ENCODE measurements at regions not wholly inside any gene's neighbourhood (a gene's known extent, or its start where the extent isn't known, plus 50 kb on each side); places are given as distances from the start of the nearest gene placed in this dataset.

DNA sequence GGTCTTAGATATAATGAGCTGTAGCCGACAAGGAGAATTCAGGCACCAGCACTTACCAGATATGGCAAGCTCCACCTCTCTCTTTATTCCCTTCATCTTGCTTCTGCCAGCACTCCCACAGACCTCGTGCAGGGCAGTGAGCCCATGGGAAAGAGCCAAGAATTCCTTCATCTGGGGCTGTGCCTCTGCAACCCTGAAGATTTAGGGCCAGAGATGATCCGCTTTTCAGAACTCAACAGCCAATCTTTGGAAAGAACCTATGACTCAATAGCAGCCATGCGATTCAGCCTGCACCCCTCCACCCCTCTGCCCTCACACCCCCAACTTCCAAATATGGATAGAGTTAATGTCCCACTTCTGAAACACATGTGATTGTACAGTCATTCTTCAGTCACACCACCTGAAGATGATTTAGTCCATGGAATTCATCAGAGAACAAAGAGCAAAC, 533.7 kb upstream of the TNP1 start:
- Histone ChIP-seq H3K9ac (ENCODE audit: insufficient read depth, low read length, poor library complexity, severe bottlenecking) (no peak overlapping the region), H3K9me3 (replicated peaks in 1 of 2; ENCODE audit: control insufficient read depth in 1 of 2, insufficient read depth in 1 of 2, low read length in 2 of 2) (peaks cover 19 to 20% of the 10 kb centered on the region in 2 donors), H3K4me2 (replicated peaks; ENCODE audit: extremely low read depth, low read length, poor library complexity, severe bottlenecking) (no peak overlapping the region), H3K27ac (ENCODE audit: low read depth in 1 of 2, low read length in 2 of 2) (no peak overlapping the region), H3K36me3 (replicated peaks in 1 of 2; ENCODE audit: control insufficient read depth in 1 of 2, insufficient read depth in 2 of 2, low read length in 2 of 2) (no peaks in the 10 kb centered on the region), H3K4me3 (replicated peaks in 1 of 3; ENCODE audit: low read depth in 2 of 3, low read length in 3 of 3) (no peak overlapping the region), H3K79me2 (ENCODE audit: insufficient read depth, low read length) (no peaks in the 10 kb centered on the region), H3K27me3 (ENCODE audit: control insufficient read depth in 2 of 2, insufficient read depth in 2 of 2, low read length in 2 of 2) (no peaks in the 10 kb centered on the region), H2AFZ (ENCODE audit: insufficient read depth, low read depth, low read length, poor library complexity, severe bottlenecking) (no peak overlapping the region), H4K20me1 (ENCODE audit: insufficient read depth, low read length) (no peaks in the 10 kb centered on the region), H3K4me1 (ENCODE audit: control insufficient read depth in 1 of 2, insufficient read depth in 2 of 2, low read length in 2 of 2) (peaks cover 4 to 17% of the 10 kb centered on the region in 2 donors)
- peaks cover 25% of the 10 kb centered on the region for H3K4me1 Mint-ChIP-seq
- peaks cover 14 to 28% (median 18%) of the 10 kb centered on the region in 7 donors for H3K9me3 Mint-ChIP-seq
- H3K27me3 Mint-ChIP-seq (ENCODE audit: low read depth in 3 of 3), result peaks cover 6 to 11% (median 7%) of the 10 kb centered on the region in 3 donors
- H3K36me3 Mint-ChIP-seq, result peaks cover 3 to 7% of the 10 kb centered on the region in 2 donors
- H3K27ac Mint-ChIP-seq, result no peak overlapping the region
- H3K4me3 Mint-ChIP-seq, result no peak overlapping the region
- intact Hi-C loops (cut with micrococcal nuclease), result no loop called here
- TF ChIP-seq, protein P1, sequence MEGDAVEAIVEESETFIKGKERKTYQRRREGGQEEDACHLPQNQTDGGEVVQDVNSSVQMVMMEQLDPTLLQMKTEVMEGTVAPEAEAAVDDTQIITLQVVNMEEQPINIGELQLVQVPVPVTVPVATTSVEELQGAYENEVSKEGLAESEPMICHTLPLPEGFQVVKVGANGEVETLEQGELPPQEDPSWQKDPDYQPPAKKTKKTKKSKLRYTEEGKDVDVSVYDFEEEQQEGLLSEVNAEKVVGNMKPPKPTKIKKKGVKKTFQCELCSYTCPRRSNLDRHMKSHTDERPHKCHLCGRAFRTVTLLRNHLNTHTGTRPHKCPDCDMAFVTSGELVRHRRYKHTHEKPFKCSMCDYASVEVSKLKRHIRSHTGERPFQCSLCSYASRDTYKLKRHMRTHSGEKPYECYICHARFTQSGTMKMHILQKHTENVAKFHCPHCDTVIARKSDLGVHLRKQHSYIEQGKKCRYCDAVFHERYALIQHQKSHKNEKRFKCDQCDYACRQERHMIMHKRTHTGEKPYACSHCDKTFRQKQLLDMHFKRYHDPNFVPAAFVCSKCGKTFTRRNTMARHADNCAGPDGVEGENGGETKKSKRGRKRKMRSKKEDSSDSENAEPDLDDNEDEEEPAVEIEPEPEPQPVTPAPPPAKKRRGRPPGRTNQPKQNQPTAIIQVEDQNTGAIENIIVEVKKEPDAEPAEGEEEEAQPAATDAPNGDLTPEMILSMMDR (IDR thresholded peaks at IDR 0.05), result no peak
- DNase-seq, result peak in 1 of 3 donors; percentile 18
- 94% methylated on average over 4 of the region's 4 CpGs for whole genome bisulfite sequencing (ENCODE audit: insufficient coverage)

DNA sequence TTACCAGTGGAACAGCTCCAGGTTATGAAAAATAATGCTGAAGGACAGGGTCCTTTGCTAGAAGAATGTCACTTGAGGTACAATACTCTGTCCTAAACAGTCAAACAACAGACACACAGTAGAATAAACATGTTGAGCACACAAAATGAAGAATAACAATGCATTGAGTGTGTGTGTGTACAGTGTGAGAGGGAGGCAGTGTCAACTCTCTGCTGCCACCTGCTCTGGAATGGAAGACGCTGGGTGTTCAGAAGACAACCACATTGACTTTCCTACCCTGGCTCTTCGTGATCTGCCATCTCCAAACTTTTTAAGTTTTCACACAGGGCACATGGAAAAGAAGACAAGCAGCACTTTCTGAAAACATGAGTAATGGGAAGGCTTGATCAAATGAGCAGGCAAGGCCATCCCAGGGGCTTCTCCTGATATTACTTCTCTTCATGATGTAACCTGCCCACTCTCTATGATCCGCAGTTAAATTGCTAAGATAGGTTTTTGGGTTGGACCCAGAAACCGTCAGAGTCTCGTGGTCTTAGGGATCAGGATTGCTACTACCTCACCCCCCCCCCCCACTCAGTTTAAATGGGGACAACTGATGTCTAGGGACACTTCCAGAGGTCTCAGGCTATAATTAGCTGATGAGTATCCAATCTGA, 533.2 kb upstream of the TNP1 start:
- Mint-ChIP-seq H3K9me3 (peaks cover 14 to 28% (median 18%) of the 10 kb centered on the region in 7 donors), H3K27ac (peak overlapping the region in 1 of 7 donors; percentile 42), H3K36me3 (peaks cover 3 to 7% of the 10 kb centered on the region in 2 donors), H3K4me3 (peak overlapping the region in 1 of 2 donors; percentile 26), H3K4me1 (peaks cover 22% of the 10 kb centered on the region), H3K27me3 (ENCODE audit: low read depth in 3 of 3) (peaks cover 8 to 11% (median 9%) of the 10 kb centered on the region in 3 donors)
- no CpG with 5 or more reads among the region's 5 CpGs for WGBS (ENCODE audit: insufficient coverage)
- peaks cover 19 to 20% of the 10 kb centered on the region in 2 donors for H3K9me3 ChIP-seq (replicated peaks in 1 of 2; ENCODE audit: control insufficient read depth in 1 of 2, insufficient read depth in 1 of 2, low read length in 2 of 2)
- TF ChIP-seq, protein P1 (IDR thresholded peaks at IDR 0.05), result no peak
- no peak overlapping the region for H3K4me2 ChIP-seq (replicated peaks; ENCODE audit: extremely low read depth, low read length, poor library complexity, severe bottlenecking)
- no peak overlapping the region for H3K9ac ChIP-seq (ENCODE audit: insufficient read depth, low read length, poor library complexity, severe bottlenecking)
- intact Hi-C loops (cut with micrococcal nuclease), result no loop called here
- H3K36me3 ChIP-seq (replicated peaks in 1 of 2; ENCODE audit: control insufficient read depth in 1 of 2, insufficient read depth in 2 of 2, low read length in 2 of 2), result no peaks in the 10 kb centered on the region
- no peaks in the 10 kb centered on the region for H3K79me2 ChIP-seq (ENCODE audit: insufficient read depth, low read length)
- H3K27me3 ChIP-seq (ENCODE audit: control insufficient read depth in 2 of 2, insufficient read depth in 2 of 2, low read length in 2 of 2), result peaks cover 0 to under 1% of the 10 kb centered on the region in 2 donors
- no peak overlapping the region for H2AFZ ChIP-seq (ENCODE audit: insufficient read depth, low read depth, low read length, poor library complexity, severe bottlenecking)
- no peak overlapping the region for H3K4me3 ChIP-seq (replicated peaks in 1 of 3; ENCODE audit: low read depth in 2 of 3, low read length in 3 of 3)
- no peaks in the 10 kb centered on the region for H4K20me1 ChIP-seq (ENCODE audit: insufficient read depth, low read length)
- H3K4me1 ChIP-seq (ENCODE audit: control insufficient read depth in 1 of 2, insufficient read depth in 2 of 2, low read length in 2 of 2), result peaks cover 2 to 12% of the 10 kb centered on the region in 2 donors
- no peak for DNase-seq
- no peak overlapping the region for H3K27ac ChIP-seq (ENCODE audit: low read depth in 1 of 2, low read length in 2 of 2)

Measured in CD14-positive monocyte (primary cell).